H9 (cell line): ENCODE measurements at regions not wholly inside any gene's neighbourhood (a gene's known extent, or its start where the extent isn't known, plus 50 kb on each side); places are given as distances from the start of the nearest gene placed in this dataset.

ENCODE experiments used
- DNase-seq: peaks from one replicate; pipeline ENCODE4 v3.0.0-alpha.2; 2017
- H2AFZ ChIP-seq: one replicate; pipeline ENCODE4 v1.6.1; 2013; ENCODE audit warnings: mild to moderate bottlenecking, low read length, control low read depth, moderate library complexity
- H2AK5ac ChIP-seq: 2 replicates; pipeline ENCODE4 v1.6.1; 2013; ENCODE audit warnings: low read length, control low read depth, mixed read lengths; ENCODE audit not compliant: insufficient read length
- H2BK120ac ChIP-seq: one replicate; pipeline ENCODE4 v1.6.1; 2013; ENCODE audit warnings: low read depth, mild to moderate bottlenecking, low read length, control low read depth, inconsistent platforms; ENCODE audit not compliant: poor library complexity, severe bottlenecking
- H2BK12ac ChIP-seq: 2 replicates; pipeline ENCODE4 v1.6.1; 2013; ENCODE audit warnings: low read length, control low read depth, mixed read lengths, low read depth; ENCODE audit not compliant: insufficient read length
- H2BK15ac ChIP-seq: 2 replicates; pipeline ENCODE4 v1.6.1; 2013; ENCODE audit warnings: low read depth, low read length, control low read depth
- H2BK20ac ChIP-seq: one replicate; pipeline ENCODE4 v1.6.1; 2013; ENCODE audit warnings: low read depth, mild to moderate bottlenecking, low read length, control low read depth, inconsistent platforms; ENCODE audit not compliant: poor library complexity, severe bottlenecking
- H2BK5ac ChIP-seq: 2 replicates; pipeline ENCODE4 v1.6.1; 2013; ENCODE audit warnings: low read length, control low read depth, mixed read lengths; ENCODE audit not compliant: insufficient read length
- H3K14ac ChIP-seq: 2 replicates; pipeline ENCODE4 v1.6.1; 2013; ENCODE audit warnings: low read length, control low read depth; ENCODE audit not compliant: insufficient read depth
- H3K18ac ChIP-seq: 2 replicates; pipeline ENCODE4 v1.6.1; 2013; ENCODE audit warnings: low read depth, mild to moderate bottlenecking, mixed read lengths, low read length, control low read depth; ENCODE audit not compliant: insufficient read length
- H3K23ac ChIP-seq: 2 replicates; pipeline ENCODE4 v1.6.1; 2013; ENCODE audit warnings: low read length, control low read depth, mixed read lengths, low read depth; ENCODE audit not compliant: insufficient read length
- H3K23me2 ChIP-seq: 2 replicates; pipeline ENCODE4 v1.6.1; 2013; ENCODE audit warnings: low read depth, mild to moderate bottlenecking, mixed read lengths, low read length, control low read depth; ENCODE audit not compliant: insufficient read length, poor library complexity, severe bottlenecking
- H3K27ac ChIP-seq: 2 replicates; pipeline ENCODE4 v1.5.1; 2013; ENCODE audit warnings: low read length, control low read depth, mixed read lengths, low read depth; ENCODE audit not compliant: insufficient read length
- H3K27me3 ChIP-seq: 2 replicates; pipeline ENCODE4 v1.6.1; 2013; ENCODE audit warnings: low read length, control low read depth, inconsistent platforms; ENCODE audit not compliant: insufficient read depth
- H3K4ac ChIP-seq: 2 replicates; pipeline ENCODE4 v1.6.1; 2013; ENCODE audit warnings: low read depth, mild to moderate bottlenecking, control low read depth, inconsistent platforms, low read length, moderate library complexity
- H3K4me1 ChIP-seq: 2 replicates; pipeline ENCODE4 v1.6.1; 2013; ENCODE audit warnings: low read length, control low read depth, inconsistent platforms; ENCODE audit not compliant: insufficient read depth
- H3K4me2 ChIP-seq: 2 replicates; pipeline ENCODE4 v1.6.1; 2013; ENCODE audit warnings: low read length, control low read depth, mixed read lengths; ENCODE audit not compliant: insufficient read length, insufficient read depth
- H3K56ac ChIP-seq: 2 replicates; pipeline ENCODE4 v1.6.1; 2013; ENCODE audit warnings: low read depth, mild to moderate bottlenecking, mixed read lengths, low read length, control low read depth; ENCODE audit not compliant: insufficient read length
- H3K79me1 ChIP-seq: 2 replicates; pipeline ENCODE4 v1.6.1; 2013; ENCODE audit warnings: low read depth, mild to moderate bottlenecking, moderate library complexity, low read length, control low read depth, inconsistent platforms; ENCODE audit not compliant: insufficient read depth, poor library complexity, severe bottlenecking
- H3K79me2 ChIP-seq: 2 replicates; pipeline ENCODE4 v1.6.1; 2013; ENCODE audit warnings: low read length, control low read depth, inconsistent platforms; ENCODE audit not compliant: insufficient read depth
- H3K9ac ChIP-seq: 2 replicates; pipeline ENCODE4 v1.6.1; 2013; ENCODE audit warnings: low read length, control low read depth, mixed read lengths; ENCODE audit not compliant: insufficient read length; ENCODE audit errors: extremely low read depth
- H3K9me3 ChIP-seq: one replicate; pipeline ENCODE4 v1.6.1; 2013; ENCODE audit warnings: low read depth, low read length, inconsistent platforms; ENCODE audit not compliant: control insufficient read depth
- H3T11ph ChIP-seq: one replicate; pipeline ENCODE4 v1.6.1; 2013; ENCODE audit warnings: mild to moderate bottlenecking, low read length, control low read depth, inconsistent platforms
- H4K20me1 ChIP-seq: one replicate; pipeline ENCODE4 v1.6.1; 2013; ENCODE audit not compliant: control insufficient read depth, insufficient read length, insufficient read depth
- H4K5ac ChIP-seq: 2 replicates; pipeline ENCODE4 v1.6.1; 2013; ENCODE audit warnings: low read depth, mild to moderate bottlenecking, mixed read lengths, low read length, control low read depth; ENCODE audit not compliant: insufficient read length
- H4K8ac ChIP-seq: replicated peaks from 2 replicates; pipeline ENCODE4 v1.6.1; 2013; ENCODE audit warnings: low read length, control low read depth, mixed read lengths, low read depth; ENCODE audit not compliant: insufficient read length
- H4K91ac ChIP-seq: 2 replicates; pipeline ENCODE4 v1.6.1; 2013; ENCODE audit warnings: low read depth, mild to moderate bottlenecking, moderate library complexity, mixed read lengths, low read length, control low read depth; ENCODE audit not compliant: insufficient read length
- H3K27ac Mint-ChIP-seq, 3 experiments: 2 replicates in 2 of 3; 3 replicates in 1 of 3; pipeline ENCODE4 v1.8.0; 2020 to 2021; ENCODE audit warnings: mixed read lengths in 3 of 3, mild to moderate bottlenecking in 1 of 3, moderate library complexity in 1 of 3
- H3K27me3 Mint-ChIP-seq: 2 replicates; pipeline ENCODE4 v1.8.0; 2021; ENCODE audit warnings: low read depth, mild to moderate bottlenecking, moderate library complexity, mixed read lengths
- H3K36me3 Mint-ChIP-seq, 3 experiments: 2 replicates in 2 of 3; 3 replicates in 1 of 3; pipeline ENCODE4 v1.8.0; 2020 to 2021; ENCODE audit warnings: low read depth in 3 of 3, mixed read lengths in 3 of 3; ENCODE audit not compliant: insufficient read depth in 1 of 3
- H3K4me1 Mint-ChIP-seq, 2 experiments: 2 replicates each; pipeline ENCODE4 v1.8.0; 2020; ENCODE audit warnings: mixed read lengths in 2 of 2
- H3K4me3 Mint-ChIP-seq, 2 experiments: 2 replicates in 1 of 2; 3 replicates in 1 of 2; pipeline ENCODE4 v1.8.0; 2020 to 2021; ENCODE audit warnings: mild to moderate bottlenecking in 2 of 2, mixed read lengths in 2 of 2, moderate library complexity in 1 of 2
- H3K9me3 Mint-ChIP-seq, 2 experiments: 2 replicates in 1 of 2; 3 replicates in 1 of 2; pipeline ENCODE4 v1.8.0; 2020; ENCODE audit warnings: mild to moderate bottlenecking in 2 of 2, mixed read lengths in 2 of 2, moderate library complexity in 1 of 2
- WGBS: extraction: QIAGEN DNeasy Blood & Tissue Kit; methylation state at CpG from one replicate; pipeline ENCODE4 v1.1.7; 2013; ENCODE audit warnings: missing lambda C conversion rate, low lambda C conversion rate, mixed read lengths; ENCODE audit not compliant: insufficient read length; ENCODE audit errors: extremely low coverage; 5-methylcytosine and 5-hydroxymethylcytosine counted together
- TF ChIP-seq, protein P1 (sequence below): fragments of 200-600 bp; sonication (generic); conservative IDR thresholded peaks from 3 replicates; pipeline ENCODE4 v1.8.0; 2021; ENCODE audit warnings: antibody characterized with exemption, mild to moderate bottlenecking

DNA sequence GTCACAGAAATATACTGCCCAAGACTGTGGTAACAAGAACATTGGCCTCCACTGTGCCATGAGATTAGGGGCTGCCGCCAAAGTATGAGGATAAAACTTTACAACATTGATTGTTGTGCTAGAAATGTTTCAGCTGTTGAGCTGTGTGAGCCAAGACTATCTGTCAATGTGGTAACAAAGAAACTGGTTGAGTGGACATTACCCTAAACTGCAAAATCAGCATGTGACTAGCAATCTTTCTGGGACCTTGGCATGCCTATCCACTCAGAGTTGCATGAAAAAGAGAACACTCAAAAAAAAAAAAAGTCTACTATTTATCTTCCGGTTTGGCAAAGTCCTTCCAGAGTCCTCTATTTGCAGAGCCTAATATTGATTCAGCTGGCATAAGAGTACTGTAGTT lies 605.6 kb upstream of the CNTNAP2 start:
- H3K56ac ChIP-seq: no peak overlapping the region
- Mint-ChIP-seq H3K9me3 (peaks cover 3 to 4% of the 10 kb centered on the region in 2 experiments; a peak in 2 of 5 replicates), H3K4me1 (no peaks in the 10 kb centered on the region), H3K36me3 (peaks cover 0 to 4% (median 0%) of the 10 kb centered on the region in 3 experiments; a peak in 1 of 7 replicates), H3K4me3 (no peak overlapping the region), H3K27me3 (no peaks in the 10 kb centered on the region), H3K27ac (no peak overlapping the region)
- no peak overlapping the region for H4K5ac ChIP-seq
- H3K4me1 ChIP-seq: no peaks in the 10 kb centered on the region
- no peak overlapping the region for H2BK20ac ChIP-seq
- WGBS: no CpG with 5 or more reads among the region's 2 CpGs
- no peak overlapping the region for H4K8ac ChIP-seq
- H3T11ph ChIP-seq: no peak overlapping the region
- H3K79me1 ChIP-seq: no peaks in the 10 kb centered on the region
- no peaks in the 10 kb centered on the region for H3K23me2 ChIP-seq
- H3K27ac ChIP-seq: no peak overlapping the region
- H3K4me2 ChIP-seq: no peak overlapping the region
- no peak overlapping the region for H3K14ac ChIP-seq
- H3K79me2 ChIP-seq: no peaks in the 10 kb centered on the region
- TF ChIP-seq, protein P1, sequence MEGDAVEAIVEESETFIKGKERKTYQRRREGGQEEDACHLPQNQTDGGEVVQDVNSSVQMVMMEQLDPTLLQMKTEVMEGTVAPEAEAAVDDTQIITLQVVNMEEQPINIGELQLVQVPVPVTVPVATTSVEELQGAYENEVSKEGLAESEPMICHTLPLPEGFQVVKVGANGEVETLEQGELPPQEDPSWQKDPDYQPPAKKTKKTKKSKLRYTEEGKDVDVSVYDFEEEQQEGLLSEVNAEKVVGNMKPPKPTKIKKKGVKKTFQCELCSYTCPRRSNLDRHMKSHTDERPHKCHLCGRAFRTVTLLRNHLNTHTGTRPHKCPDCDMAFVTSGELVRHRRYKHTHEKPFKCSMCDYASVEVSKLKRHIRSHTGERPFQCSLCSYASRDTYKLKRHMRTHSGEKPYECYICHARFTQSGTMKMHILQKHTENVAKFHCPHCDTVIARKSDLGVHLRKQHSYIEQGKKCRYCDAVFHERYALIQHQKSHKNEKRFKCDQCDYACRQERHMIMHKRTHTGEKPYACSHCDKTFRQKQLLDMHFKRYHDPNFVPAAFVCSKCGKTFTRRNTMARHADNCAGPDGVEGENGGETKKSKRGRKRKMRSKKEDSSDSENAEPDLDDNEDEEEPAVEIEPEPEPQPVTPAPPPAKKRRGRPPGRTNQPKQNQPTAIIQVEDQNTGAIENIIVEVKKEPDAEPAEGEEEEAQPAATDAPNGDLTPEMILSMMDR: no peak
- no peak overlapping the region for H2AFZ ChIP-seq
- no peaks in the 10 kb centered on the region for H3K9me3 ChIP-seq
- H2AK5ac ChIP-seq: no peak overlapping the region
- no peak overlapping the region for H2BK15ac ChIP-seq
- H3K27me3 ChIP-seq: no peaks in the 10 kb centered on the region
- no peaks in the 10 kb centered on the region for H4K20me1 ChIP-seq
- no peak overlapping the region for H3K9ac ChIP-seq
- no peak overlapping the region for H4K91ac ChIP-seq
- H3K18ac ChIP-seq: no peak overlapping the region
- H3K23ac ChIP-seq: no peak overlapping the region
- no peak overlapping the region for H2BK120ac ChIP-seq
- no peak for DNase-seq
- no peak overlapping the region for H2BK12ac ChIP-seq
- no peak overlapping the region for H3K4ac ChIP-seq
- H2BK5ac ChIP-seq: no peak overlapping the region
